ENCODE measurements at regions not wholly inside any gene's neighbourhood (a gene's known extent, or its start where the extent isn't known, plus 50 kb on each side); places are given as distances from the start of the nearest gene placed in this dataset.

DNA sequence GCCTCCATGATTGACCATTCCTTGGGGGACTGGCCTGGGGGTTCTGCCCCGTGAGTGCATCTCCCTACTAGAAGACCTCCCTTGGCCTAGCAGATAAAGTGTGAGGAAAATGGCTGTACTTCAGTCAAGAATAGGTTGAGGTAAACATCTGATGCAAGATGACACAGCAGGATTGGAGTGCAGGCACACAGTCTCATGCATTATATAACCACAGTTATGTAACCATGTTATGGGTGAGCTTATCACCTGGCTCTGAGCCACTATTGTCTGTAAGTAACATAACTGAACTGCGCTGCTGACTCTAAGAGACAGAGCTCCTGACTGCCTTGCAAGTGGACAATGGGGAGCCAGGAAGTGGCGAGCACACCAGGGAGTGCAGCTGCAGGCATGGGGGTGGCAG lies 378.7 kb upstream of the ANO5 start:
- no peak for DNase-seq (ENCODE audit: low read depth)
- TF ChIP-seq, protein P1, sequence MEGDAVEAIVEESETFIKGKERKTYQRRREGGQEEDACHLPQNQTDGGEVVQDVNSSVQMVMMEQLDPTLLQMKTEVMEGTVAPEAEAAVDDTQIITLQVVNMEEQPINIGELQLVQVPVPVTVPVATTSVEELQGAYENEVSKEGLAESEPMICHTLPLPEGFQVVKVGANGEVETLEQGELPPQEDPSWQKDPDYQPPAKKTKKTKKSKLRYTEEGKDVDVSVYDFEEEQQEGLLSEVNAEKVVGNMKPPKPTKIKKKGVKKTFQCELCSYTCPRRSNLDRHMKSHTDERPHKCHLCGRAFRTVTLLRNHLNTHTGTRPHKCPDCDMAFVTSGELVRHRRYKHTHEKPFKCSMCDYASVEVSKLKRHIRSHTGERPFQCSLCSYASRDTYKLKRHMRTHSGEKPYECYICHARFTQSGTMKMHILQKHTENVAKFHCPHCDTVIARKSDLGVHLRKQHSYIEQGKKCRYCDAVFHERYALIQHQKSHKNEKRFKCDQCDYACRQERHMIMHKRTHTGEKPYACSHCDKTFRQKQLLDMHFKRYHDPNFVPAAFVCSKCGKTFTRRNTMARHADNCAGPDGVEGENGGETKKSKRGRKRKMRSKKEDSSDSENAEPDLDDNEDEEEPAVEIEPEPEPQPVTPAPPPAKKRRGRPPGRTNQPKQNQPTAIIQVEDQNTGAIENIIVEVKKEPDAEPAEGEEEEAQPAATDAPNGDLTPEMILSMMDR (conservative IDR thresholded peaks at IDR 0.05; ENCODE audit: low read depth, low read length), result no peak
- H3K4me3 ChIP-seq (ENCODE audit: low read depth, low read length), result no peak overlapping the region

GRCh38 chr11:21817696-21818095 lies 375.2 kb upstream of the ANO5 start:
- TF ChIP-seq, protein P1 (conservative IDR thresholded peaks at IDR 0.05; ENCODE audit: low read depth, low read length), result no peak
- no peak for DNase-seq (ENCODE audit: low read depth)
- H3K4me3 ChIP-seq (ENCODE audit: low read depth, low read length), result no peak overlapping the region

- H3K4me3 ChIP-seq (ENCODE audit: low read depth, low read length), result no peak overlapping the region
- TF ChIP-seq, protein P1 (conservative IDR thresholded peaks at IDR 0.05; ENCODE audit: low read depth, low read length), result no peak
- no peak for DNase-seq (ENCODE audit: low read depth)
Observed at GRCh38 chr11:21820176-21820575, 372.7 kb upstream of the ANO5 start.

GRCh38 chr11:21825127-21825526 lies 367.8 kb upstream of the ANO5 start:
- H3K4me3 ChIP-seq (ENCODE audit: low read depth, low read length), result no peak overlapping the region
- DNase-seq (ENCODE audit: low read depth), result no peak
- TF ChIP-seq, protein P1 (conservative IDR thresholded peaks at IDR 0.05; ENCODE audit: low read depth, low read length), result no peak

GRCh38 chr11:21838427-21838826 lies 354.5 kb upstream of the ANO5 start:
- DNase-seq (ENCODE audit: low read depth), result no peak
- TF ChIP-seq, protein P1 (conservative IDR thresholded peaks at IDR 0.05; ENCODE audit: low read depth, low read length), result no peak
- H3K4me3 ChIP-seq (ENCODE audit: low read depth, low read length), result no peak overlapping the region

- TF ChIP-seq, protein P1 (conservative IDR thresholded peaks at IDR 0.05; ENCODE audit: low read depth, low read length), result no peak
- no peak overlapping the region for H3K4me3 ChIP-seq (ENCODE audit: low read depth, low read length)
- DNase-seq (ENCODE audit: low read depth), result no peak
Observed at GRCh38 chr11:21839796-21840195, 353.1 kb upstream of the ANO5 start.

- DNase-seq (ENCODE audit: low read depth), result no peak
- H3K4me3 ChIP-seq (ENCODE audit: low read depth, low read length), result no peak overlapping the region
- TF ChIP-seq, protein P1 (conservative IDR thresholded peaks at IDR 0.05; ENCODE audit: low read depth, low read length), result no peak
Observed at GRCh38 chr11:21861314-21861713, 331.6 kb upstream of the ANO5 start.

Measured in epithelial cell of proximal tubule (primary cell).